ENCODE measurements at regions not wholly inside any gene's neighbourhood (a gene's known extent, or its start where the extent isn't known, plus 50 kb on each side); places are given as distances from the start of the nearest gene placed in this dataset.
"Not testable (repeated sequence)": the region's sequence is repeated elsewhere in the genome, so short reads cannot be mapped to it uniquely, and the experiment has no call there.

GRCh38 chr10:109386101-109386500 lies 537.2 kb downstream of the XPNPEP1 start:
- no peaks in the 10 kb centered on the region for H3K36me3 Mint-ChIP-seq

GRCh38 chr10:109379186-109379585 lies 544.1 kb downstream of the XPNPEP1 start:
- Mint-ChIP-seq H3K4me3 (no peak overlapping the region), H3K36me3 (no peaks in the 10 kb centered on the region), H3K27ac (no peak overlapping the region), H3K9me3 (peaks cover 2% of the 10 kb centered on the region), H3K4me1 (no peaks in the 10 kb centered on the region)
- DNase-seq (ENCODE audit: low spot score in 2 of 2) (no peak), ATAC-seq (no peak)

More at GRCh38 chr10:109386101-109386500, 537.2 kb downstream of the XPNPEP1 start:
- no peak for DNase-seq (ENCODE audit: low spot score in 2 of 2)
- Mint-ChIP-seq H3K9me3 (peaks cover 3% of the 10 kb centered on the region), H3K27ac (no peak overlapping the region), H3K4me1 (no peaks in the 10 kb centered on the region), H3K4me3 (no peak overlapping the region)
- ATAC-seq, result no peak

- DNase-seq (ENCODE audit: low spot score in 2 of 2) (no peak), ATAC-seq (no peak)
- Mint-ChIP-seq H3K9me3 (peaks cover 10% of the 10 kb centered on the region), H3K4me1 (no peaks in the 10 kb centered on the region), H3K4me3 (no peak overlapping the region), H3K27ac (no peak overlapping the region), H3K36me3 (no peaks in the 10 kb centered on the region)
Observed at GRCh38 chr10:109374215-109374614, 549.1 kb downstream of the XPNPEP1 start.

- H3K36me3 Mint-ChIP-seq, result no peaks in the 10 kb centered on the region
- no peaks in the 10 kb centered on the region for H3K9me3 Mint-ChIP-seq
- no peak overlapping the region for H3K4me3 Mint-ChIP-seq
- H3K4me1 Mint-ChIP-seq, result no peaks in the 10 kb centered on the region
- DNase-seq (ENCODE audit: low spot score in 2 of 2) (no peak), ATAC-seq (no peak)
- H3K27ac Mint-ChIP-seq, result no peak overlapping the region
Observed at GRCh38 chr10:109359316-109359715, 564.0 kb downstream of the XPNPEP1 start.

- no peak for DNase-seq (ENCODE audit: low spot score in 2 of 2)
- no peaks in the 10 kb centered on the region for H3K36me3 Mint-ChIP-seq
- no peak overlapping the region for H3K4me3 Mint-ChIP-seq
- H3K27ac Mint-ChIP-seq, result no peak overlapping the region
- H3K9me3 Mint-ChIP-seq, result no peaks in the 10 kb centered on the region
- H3K4me1 Mint-ChIP-seq, result no peaks in the 10 kb centered on the region
- no peak for ATAC-seq
Observed at GRCh38 chr10:109358325-109358724, 565.0 kb downstream of the XPNPEP1 start.

- no peaks in the 10 kb centered on the region for H3K4me1 Mint-ChIP-seq
- H3K4me3 Mint-ChIP-seq, result no peak overlapping the region
- no peak for DNase-seq (ENCODE audit: low spot score in 2 of 2)
- peaks cover 13% of the 10 kb centered on the region for H3K9me3 Mint-ChIP-seq
- ATAC-seq, result no peak
- H3K27ac Mint-ChIP-seq, result no peak overlapping the region
- H3K36me3 Mint-ChIP-seq, result no peaks in the 10 kb centered on the region
Observed at GRCh38 chr10:109348324-109348723, 575.0 kb downstream of the XPNPEP1 start.

- Mint-ChIP-seq H3K9me3 (peaks cover 9% of the 10 kb centered on the region), H3K4me1 (no peaks in the 10 kb centered on the region), H3K27ac (no peak overlapping the region), H3K36me3 (no peaks in the 10 kb centered on the region), H3K4me3 (no peak overlapping the region)
- ATAC-seq, result no peak
- no peak for DNase-seq (ENCODE audit: low spot score in 2 of 2)
Observed at GRCh38 chr10:109343293-109343692, 580.0 kb downstream of the XPNPEP1 start.

- no peaks in the 10 kb centered on the region for H3K36me3 Mint-ChIP-seq
- ATAC-seq (no peak), DNase-seq (ENCODE audit: low spot score in 2 of 2) (no peak)
- H3K9me3 Mint-ChIP-seq, result peaks cover 13% of the 10 kb centered on the region
- no peaks in the 10 kb centered on the region for H3K4me1 Mint-ChIP-seq
- H3K27ac Mint-ChIP-seq, result no peak overlapping the region
- H3K4me3 Mint-ChIP-seq, result no peak overlapping the region
Observed at GRCh38 chr10:109341986-109342385, 581.3 kb downstream of the XPNPEP1 start.

- Mint-ChIP-seq H3K4me3 (no peak overlapping the region), H3K27ac (no peak overlapping the region), H3K9me3 (peaks cover 10% of the 10 kb centered on the region), H3K4me1 (no peaks in the 10 kb centered on the region), H3K36me3 (no peaks in the 10 kb centered on the region)
- ATAC-seq (no peak), DNase-seq (ENCODE audit: low spot score in 2 of 2) (no peak)
Observed at GRCh38 chr10:109328001-109328400, 595.3 kb downstream of the XPNPEP1 start.

GRCh38 chr10:109327266-109327665 lies 596.0 kb downstream of the XPNPEP1 start:
- Mint-ChIP-seq H3K36me3 (no peaks in the 10 kb centered on the region), H3K27ac (no peak overlapping the region), H3K4me3 (no peak overlapping the region), H3K9me3 (peaks cover 5% of the 10 kb centered on the region), H3K4me1 (no peaks in the 10 kb centered on the region)
- ATAC-seq, result no peak
- no peak for DNase-seq (ENCODE audit: low spot score in 2 of 2)

GRCh38 chr10:109324721-109325120 lies 598.6 kb downstream of the XPNPEP1 start:
- Mint-ChIP-seq H3K27ac (no peak overlapping the region), H3K4me1 (no peaks in the 10 kb centered on the region), H3K4me3 (no peak overlapping the region), H3K9me3 (peaks cover 10% of the 10 kb centered on the region), H3K36me3 (no peaks in the 10 kb centered on the region)
- DNase-seq (ENCODE audit: low spot score in 2 of 2) (no peak), ATAC-seq (no peak)

GRCh38 chr10:109317746-109318366 lies 605.5 kb downstream of the XPNPEP1 start:
- H3K27ac Mint-ChIP-seq, result no peak overlapping the region
- H3K4me3 Mint-ChIP-seq, result no peak overlapping the region
- H3K4me1 Mint-ChIP-seq, result no peaks in the 10 kb centered on the region
- ATAC-seq (no peak), DNase-seq (ENCODE audit: low spot score in 2 of 2) (no peak)
- peaks cover 12% of the 10 kb centered on the region for H3K9me3 Mint-ChIP-seq
- no peaks in the 10 kb centered on the region for H3K36me3 Mint-ChIP-seq

- H3K36me3 Mint-ChIP-seq; H3K9me3 Mint-ChIP-seq; H3K4me3 Mint-ChIP-seq; DNase-seq (ENCODE audit: low spot score in 2 of 2); ATAC-seq; H3K27ac Mint-ChIP-seq; H3K4me1 Mint-ChIP-seq: not testable (repeated sequence)
Observed at GRCh38 chr10:109314016-109314415, 609.3 kb downstream of the XPNPEP1 start.

GRCh38 chr10:109312555-109312954 lies 610.8 kb downstream of the XPNPEP1 start:
- H3K36me3 Mint-ChIP-seq; H3K4me1 Mint-ChIP-seq; H3K9me3 Mint-ChIP-seq; ATAC-seq; DNase-seq (ENCODE audit: low spot score in 2 of 2); H3K4me3 Mint-ChIP-seq; H3K27ac Mint-ChIP-seq: not testable (repeated sequence)

GRCh38 chr10:109308971-109309370 lies 614.3 kb downstream of the XPNPEP1 start:
- H3K4me1 Mint-ChIP-seq, result no peaks in the 10 kb centered on the region
- ATAC-seq, result no peak

GRCh38 chr10:109307102-109307501 lies 616.2 kb downstream of the XPNPEP1 start:
- H3K27ac Mint-ChIP-seq; H3K4me3 Mint-ChIP-seq; DNase-seq (ENCODE audit: low spot score in 2 of 2); H3K4me1 Mint-ChIP-seq; ATAC-seq; H3K36me3 Mint-ChIP-seq; H3K9me3 Mint-ChIP-seq: not testable (repeated sequence)

More at GRCh38 chr10:109308971-109309370, 614.3 kb downstream of the XPNPEP1 start:
- DNase-seq (ENCODE audit: low spot score in 2 of 2), result no peak
- Mint-ChIP-seq H3K36me3 (no peaks in the 10 kb centered on the region), H3K27ac (no peak overlapping the region), H3K4me3 (no peak overlapping the region), H3K9me3 (peaks cover 2% of the 10 kb centered on the region)

- Mint-ChIP-seq H3K27ac (no peak overlapping the region), H3K4me1 (no peaks in the 10 kb centered on the region), H3K36me3 (no peaks in the 10 kb centered on the region), H3K9me3 (peaks cover 2% of the 10 kb centered on the region), H3K4me3 (no peak overlapping the region)
- no peak for DNase-seq (ENCODE audit: low spot score in 2 of 2)
- no peak for ATAC-seq
Observed at GRCh38 chr10:109306698-109307097, 616.6 kb downstream of the XPNPEP1 start.

All from stimulated activated effector memory CD8-positive, alpha-beta T cell treated with anti-CD3 and anti-CD28 coated beads, Interleukin-12 subunit alpha, Interleukin-12 subunit beta, amount 100 ng/mL, for 72 hours (primary cell).